Thoracic aorta (tissue), 2 donors: ENCODE measurements at regions not wholly inside any gene's neighbourhood (a gene's known extent, or its start where the extent isn't known, plus 50 kb on each side); places are given as distances from the start of the nearest gene placed in this dataset.

Experiments used
- ATAC-seq: fragments of 150-250 bp; one replicate; pipeline ENCODE4 v1.8.0; 2017; ENCODE audit warnings: low read depth; ENCODE audit not compliant: insufficient number of reproducible peaks, low FRiP score
- DNase-seq: peaks from one replicate; pipeline ENCODE4 v3.0.0-alpha.2; 2020; ENCODE audit warnings: low spot score
- H3K27ac ChIP-seq, 2 donors: fragments of 200-600 bp; sonication (generic); 1 replicate in 1 of 2; 2 replicates in 1 of 2; pipeline ENCODE4 v1.5.1; 2016; ENCODE audit warnings: mild to moderate bottlenecking in 2 of 2, moderate library complexity in 2 of 2
- H3K27me3 ChIP-seq: fragments of 200-600 bp; sonication (generic); replicated peaks from 2 replicates; pipeline ENCODE4 v1.6.0; 2016; ENCODE audit warnings: mild to moderate bottlenecking; ENCODE audit not compliant: insufficient read depth
- H3K36me3 ChIP-seq: fragments of 200-600 bp; sonication (generic); one replicate; pipeline ENCODE4 v1.5.1; 2016
- H3K4me1 ChIP-seq, 2 donors: fragments of 200-600 bp; sonication (generic); 1 replicate in 1 of 2; 2 replicates in 1 of 2; pipeline versions ENCODE4 v1.5.1 to v1.6.0; 2016; ENCODE audit warnings: low read depth in 2 of 2, mild to moderate bottlenecking in 1 of 2; ENCODE audit not compliant: control insufficient read depth in 1 of 2
- H3K4me3 ChIP-seq: fragments of 200-600 bp; sonication (generic); 2 replicates; pipeline ENCODE4 v1.5.1; 2016; ENCODE audit warnings: mild to moderate bottlenecking
- H3K9me3 ChIP-seq: fragments of 200-600 bp; sonication (generic); 2 replicates; pipeline ENCODE4 v1.5.1; 2016
- CTCF ChIP-seq: fragments of 200-600 bp; sonication (generic); IDR thresholded peaks from one replicate; pipeline ENCODE4 v1.5.1; 2019; ENCODE audit warnings: antibody characterized with exemption

- H3K4me1 ChIP-seq: no peaks in the 10 kb centered on the region
- peaks cover 21% of the 10 kb centered on the region for H3K9me3 ChIP-seq
- H3K27ac ChIP-seq: no peak overlapping the region
- H3K27me3 ChIP-seq: no peaks in the 10 kb centered on the region
- no peak overlapping the region for H3K4me3 ChIP-seq
- DNase-seq: no peak
- TF ChIP-seq CTCF: no peak
- ATAC-seq: no peak
- no peaks in the 10 kb centered on the region for H3K36me3 ChIP-seq
These were observed 345.8 kb downstream of the ALG10 start for GRCh38 chr12:34368079-34368478.

GRCh38 chr12:34371050-34371449, 348.8 kb downstream of the ALG10 start:
- ATAC-seq: no peak

GRCh38 chr12:34372003-34372402, 349.7 kb downstream of the ALG10 start:
- Histone ChIP-seq H3K27ac (no peak overlapping the region), H3K36me3 (no peaks in the 10 kb centered on the region), H3K4me1 (no peaks in the 10 kb centered on the region), H3K27me3 (no peaks in the 10 kb centered on the region), H3K4me3 (no peak overlapping the region), H3K9me3 (peaks cover 16% of the 10 kb centered on the region)
- no peak for ATAC-seq
- TF ChIP-seq CTCF: no peak
- no peak for DNase-seq

More at GRCh38 chr12:34371050-34371449, 348.8 kb downstream of the ALG10 start:
- Histone ChIP-seq H3K27ac (no peak overlapping the region), H3K4me3 (no peak overlapping the region), H3K4me1 (no peaks in the 10 kb centered on the region), H3K36me3 (no peaks in the 10 kb centered on the region), H3K9me3 (peaks cover 22% of the 10 kb centered on the region), H3K27me3 (no peaks in the 10 kb centered on the region)
- no peak for DNase-seq
- TF ChIP-seq CTCF: no peak

- TF ChIP-seq CTCF: no peak
- H3K27ac ChIP-seq: no peak overlapping the region
- no peaks in the 10 kb centered on the region for H3K27me3 ChIP-seq
- peaks cover 12% of the 10 kb centered on the region for H3K9me3 ChIP-seq
- no peaks in the 10 kb centered on the region for H3K4me1 ChIP-seq
- no peak overlapping the region for H3K4me3 ChIP-seq
- H3K36me3 ChIP-seq: no peaks in the 10 kb centered on the region
- DNase-seq: no peak
- no peak for ATAC-seq
These were observed 351.6 kb downstream of the ALG10 start for GRCh38 chr12:34373926-34374325.

GRCh38 chr12:34376133-34376799, 354.0 kb downstream of the ALG10 start:
- no peak for DNase-seq
- no peaks in the 10 kb centered on the region for H3K36me3 ChIP-seq
- no peak overlapping the region for H3K27ac ChIP-seq
- no peak overlapping the region for H3K4me3 ChIP-seq
- TF ChIP-seq CTCF: no peak
- H3K27me3 ChIP-seq: no peaks in the 10 kb centered on the region
- no peak for ATAC-seq
- H3K4me1 ChIP-seq: no peaks in the 10 kb centered on the region
- H3K9me3 ChIP-seq: peaks cover 4% of the 10 kb centered on the region
